ENCODE measurements at regions not wholly inside any gene's neighbourhood (a gene's known extent, or its start where the extent isn't known, plus 50 kb on each side); places are given as distances from the start of the nearest gene placed in this dataset.

GRCh38 chr4:186445040-186445439 is 110.3 kb downstream of the MTNR1A start:
- TF ChIP-seq CTCF (conservative IDR thresholded peaks at IDR 0.05; ENCODE audit: low read depth, low read length) (no peak), POLR2A (IDR thresholded peaks at IDR 0.05; ENCODE audit: low read depth, low read length) (no peak), RAD21 (IDR thresholded peaks at IDR 0.05; ENCODE audit: low read length) (no peak), RFX5 (IDR thresholded peaks at IDR 0.05; ENCODE audit: low read depth, low read length) (no peak), FOS (IDR thresholded peaks at IDR 0.05; ENCODE audit: low read depth, low read length) (no peak), CEBPB (IDR thresholded peaks at IDR 0.05; ENCODE audit: low read depth, low read length) (no peak), SMC3 (IDR thresholded peaks at IDR 0.05; ENCODE audit: low read depth, low read length) (no peak), MAFK (IDR thresholded peaks at IDR 0.05; ENCODE audit: low read depth, low read length) (no peak), RCOR1 (IDR thresholded peaks at IDR 0.05; ENCODE audit: insufficient replicate concordance, low read length) (no peak), MXI1 (IDR thresholded peaks at IDR 0.05; ENCODE audit: borderline replicate concordance, low read depth, low read length) (no peak), MAZ (IDR thresholded peaks at IDR 0.05; ENCODE audit: borderline replicate concordance, low read depth, low read length) (no peak), NFE2L2 (IDR thresholded peaks at IDR 0.05; ENCODE audit: low read depth, low read length) (no peak)
- TF ChIP-seq, protein P1, sequence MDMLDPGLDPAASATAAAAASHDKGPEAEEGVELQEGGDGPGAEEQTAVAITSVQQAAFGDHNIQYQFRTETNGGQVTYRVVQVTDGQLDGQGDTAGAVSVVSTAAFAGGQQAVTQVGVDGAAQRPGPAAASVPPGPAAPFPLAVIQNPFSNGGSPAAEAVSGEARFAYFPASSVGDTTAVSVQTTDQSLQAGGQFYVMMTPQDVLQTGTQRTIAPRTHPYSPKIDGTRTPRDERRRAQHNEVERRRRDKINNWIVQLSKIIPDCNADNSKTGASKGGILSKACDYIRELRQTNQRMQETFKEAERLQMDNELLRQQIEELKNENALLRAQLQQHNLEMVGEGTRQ (IDR thresholded peaks at IDR 0.05; ENCODE audit: low read depth, low read length) = no peak
